K562 (cell line): ENCODE measurements at regions not wholly inside any gene's neighbourhood (a gene's known extent, or its start where the extent isn't known, plus 50 kb on each side); places are given as distances from the start of the nearest gene placed in this dataset.

ENCODE experiments used
- ATAC-seq: fragments of 200-7000 bp; cut with Tn5 transposase; 3 replicates; pipeline ENCODE4 v1.9.1; 2020; ENCODE audit warnings: moderate library complexity
- BruUV-seq: library from RNA; stranded (reverse); fragments of 400-500 nt; replicated peaks from 2 replicates; lab custom pipeline; 2021; lab: Mats Ljungman, UMichigan
- CTCF ChIA-PET: fragments of 300-600 bp; formaldehyde crosslinking; extraction: SDS; loops from one replicate; lab custom pipeline; 2021; ENCODE audit warnings: low intra/inter-chr PET ratio; lab: Yijun Ruan, JAX
- POLR2A ChIA-PET: fragments of 300-600, 350-650 bp; sonication (Branson Sonifier 250); formaldehyde crosslinking; extraction: SDS; loops from one replicate; lab custom pipeline; 2021; ENCODE audit warnings: antibody characterized with exemption, inconsistent platforms; lab: Yijun Ruan, JAX
- DNase-seq, 4 experiments: peaks; one replicate each; pipeline versions ENCODE4 v3.0.0 to v3.0.0-alpha.2; 2011 to 2018; ENCODE audit warnings: low spot score in 3 of 4, mixed read lengths in 3 of 4; ENCODE audit errors: extremely low read depth in 1 of 4
- FAIRE-seq: peaks from 2 replicates; lab custom pipeline; 2011; peaks lifted over from hg19 to GRCh38; lab: Jason Lieb, UNC
- H2AFZ ChIP-seq: 2 replicates; pipeline ENCODE4 v1.6.0; 2011; ENCODE audit warnings: low read depth, low read length, control low read depth, inconsistent platforms
- H3K27ac ChIP-seq: fragments of 200-600 bp; 3 replicates; pipeline ENCODE4 v1.8.0; 2011; ENCODE audit warnings: low read depth, mild to moderate bottlenecking, control low read depth, inconsistent platforms, low read length, moderate library complexity, mixed read lengths; ENCODE audit errors: extremely low read depth
- H3K27me3 ChIP-seq, 2 experiments: fragments of 300-600 bp in 1 of 2; 2 replicates in 1 of 2; 3 replicates in 1 of 2; pipeline versions ENCODE4 v1.6.0 to v1.8.0; 2011; ENCODE audit warnings: inconsistent platforms in 2 of 2, low read length in 2 of 2, mild to moderate bottlenecking in 1 of 2, mixed read lengths in 1 of 2, moderate library complexity in 1 of 2; ENCODE audit not compliant: control insufficient read depth in 2 of 2, insufficient read depth in 2 of 2
- H3K36me3 ChIP-seq: fragments of 300-600 bp; 3 replicates; pipeline ENCODE4 v1.8.0; 2011; ENCODE audit warnings: mild to moderate bottlenecking, low read length, inconsistent platforms; ENCODE audit not compliant: control insufficient read depth, insufficient read depth
- H3K4me1 ChIP-seq, 2 experiments: fragments of 200-600 bp in 1 of 2; replicated peaks in 1 of 2; 2 replicates in 1 of 2; 3 replicates in 1 of 2; pipeline versions ENCODE4 v1.5.1 to v1.8.0; 2011; ENCODE audit warnings: inconsistent platforms in 2 of 2, low read length in 2 of 2, mild to moderate bottlenecking in 1 of 2, mixed read lengths in 1 of 2, moderate library complexity in 1 of 2; ENCODE audit not compliant: control insufficient read depth in 2 of 2, insufficient read depth in 2 of 2
- H3K4me2 ChIP-seq: 2 replicates; pipeline ENCODE4 v1.6.1; 2011; ENCODE audit warnings: low read length, control low read depth, inconsistent platforms, mixed read lengths; ENCODE audit not compliant: insufficient read depth
- H3K4me3 ChIP-seq: fragments of 200-600 bp; sonication (generic), shearing (Covaris generic); 2 replicates; pipeline ENCODE4 v1.5.1; 2016; ENCODE audit warnings: control low read depth, inconsistent platforms
- H3K79me2 ChIP-seq: fragments of 200-600 bp; 3 replicates; pipeline ENCODE4 v1.8.0; 2011; ENCODE audit warnings: low read length, inconsistent platforms; ENCODE audit not compliant: control insufficient read depth, insufficient read depth
- H3K9ac ChIP-seq, 2 experiments: 2 replicates each; pipeline versions ENCODE4 v1.6.0 to v1.6.1; 2011; ENCODE audit warnings: low read depth in 2 of 2, low read length in 2 of 2, control low read depth in 1 of 2, inconsistent platforms in 1 of 2, mild to moderate bottlenecking in 1 of 2, mixed read lengths in 1 of 2; ENCODE audit not compliant: insufficient read depth in 1 of 2
- H3K9me1 ChIP-seq: one replicate; pipeline ENCODE4 v1.6.0; 2011; ENCODE audit warnings: inconsistent platforms, mild to moderate bottlenecking, low read length, moderate library complexity; ENCODE audit not compliant: control insufficient read depth, insufficient read depth
- H3K9me3 ChIP-seq: replicated peaks from 2 replicates; pipeline ENCODE4 v1.5.1; 2011; ENCODE audit warnings: low read depth, low read length, inconsistent platforms; ENCODE audit not compliant: control insufficient read depth, insufficient read depth
- H4K20me1 ChIP-seq: replicated peaks from 2 replicates; pipeline ENCODE4 v1.6.1; 2011; ENCODE audit warnings: low read length, inconsistent platforms, mixed read lengths; ENCODE audit not compliant: control insufficient read depth, insufficient read depth
- CEBPB ChIP-seq: fragments of 450-650 bp; IDR thresholded peaks from 2 replicates; pipeline ENCODE4 v1.6.1; 2016; ENCODE audit warnings: missing genetic modification characterization, missing compliant biosample characterization
- DMBX1 ChIP-seq: fragments of 250-450 bp; sonication (Bioruptor Pico); IDR thresholded peaks from 2 replicates; pipeline ENCODE4 v1.8.0; 2022; ENCODE audit warnings: inconsistent platforms, mild to moderate bottlenecking, moderate library complexity, borderline replicate concordance
- HNRNPK ChIP-seq: fragments of 200-400 bp; formaldehyde crosslinking; IDR thresholded peaks from one replicate; pipeline ENCODE4 v1.6.1; 2018; ENCODE audit warnings: mild to moderate bottlenecking, low read depth, low read length; ENCODE audit not compliant: poor library complexity, severe bottlenecking
- JUN ChIP-seq, 2 experiments: sonication (generic) in 1 of 2; formaldehyde crosslinking in 1 of 2; IDR thresholded peaks; 2 replicates each; pipeline versions ENCODE4 v1.6.1 to v1.8.0; 2012 to 2022; ENCODE audit warnings: borderline replicate concordance in 2 of 2, mild to moderate bottlenecking in 2 of 2, improper control_type of control experiment in 1 of 2, low read depth in 1 of 2, low read length in 1 of 2, missing genetic modification reagents in 1 of 2
- KLF13 ChIP-seq: fragments of 450-650 bp; IDR thresholded peaks from 2 replicates; pipeline ENCODE4 v1.6.1; 2016; ENCODE audit warnings: missing genetic modification characterization, low read depth, mild to moderate bottlenecking, missing compliant biosample characterization, moderate library complexity, borderline replicate concordance
- RBBP5 ChIP-seq: fragments of 200-600 bp; sonication (generic); IDR thresholded peaks from 2 replicates; pipeline ENCODE4 v1.6.1; 2012; ENCODE audit warnings: borderline replicate concordance, mild to moderate bottlenecking, low read length, control low read depth, inconsistent platforms; ENCODE audit not compliant: insufficient read depth, poor library complexity, severe bottlenecking
- SP2 ChIP-seq: IDR thresholded peaks from 2 replicates; pipeline ENCODE4 v1.6.1; 2011; ENCODE audit warnings: mild to moderate bottlenecking, low read depth, low read length, moderate library complexity; ENCODE audit not compliant: poor library complexity, severe bottlenecking; ENCODE audit errors: extremely low read depth
- ZNF77 ChIP-seq: fragments of 250-450 bp; sonication (Bioruptor Pico); IDR thresholded peaks from 2 replicates; pipeline ENCODE4 v1.5.0; 2020
- WGBS: fragments of 100-300 bp; shearing (Covaris generic); methylation state at CpG from one replicate; pipeline ENCODE4 v1.1.6; 2016; ENCODE audit warnings: low coverage, mixed read lengths; ENCODE audit not compliant: insufficient coverage; ENCODE audit errors: missing lambda C conversion rate; 5-methylcytosine and 5-hydroxymethylcytosine counted together
- in situ Hi-C: fragments of 300-500 bp; cut with MboI; formaldehyde crosslinking; loops from 4 replicates; pipeline ENCODE4 v1.15.0; 2018; ENCODE audit warnings: inconsistent platforms, mixed read lengths
- intact Hi-C: fragments of 100-400 bp; cut with micrococcal nuclease; formaldehyde crosslinking; loops from 2 replicates; pipeline ENCODE4 v1.14.2; 2022
- TF ChIP-seq, protein P1 (sequence below): fragments of 250-450 bp; sonication (Bioruptor Pico); IDR thresholded peaks from 2 replicates; pipeline ENCODE4 v1.8.0; 2021; ENCODE audit warnings: moderate library complexity, mild to moderate bottlenecking, inconsistent platforms
- TF ChIP-seq, protein P2 (sequence below): sonication (generic); formaldehyde crosslinking; IDR thresholded peaks from 2 replicates; pipeline ENCODE4 v1.8.1; 2023; ENCODE audit warnings: mild to moderate bottlenecking, missing genetic modification reagents
- TF ChIP-seq, protein P3 (sequence below): fragments of 450-650 bp; formaldehyde crosslinking; IDR thresholded peaks from 2 replicates; pipeline ENCODE4 v1.4.0; 2020; ENCODE audit warnings: mild to moderate bottlenecking, moderate library complexity

DNA sequence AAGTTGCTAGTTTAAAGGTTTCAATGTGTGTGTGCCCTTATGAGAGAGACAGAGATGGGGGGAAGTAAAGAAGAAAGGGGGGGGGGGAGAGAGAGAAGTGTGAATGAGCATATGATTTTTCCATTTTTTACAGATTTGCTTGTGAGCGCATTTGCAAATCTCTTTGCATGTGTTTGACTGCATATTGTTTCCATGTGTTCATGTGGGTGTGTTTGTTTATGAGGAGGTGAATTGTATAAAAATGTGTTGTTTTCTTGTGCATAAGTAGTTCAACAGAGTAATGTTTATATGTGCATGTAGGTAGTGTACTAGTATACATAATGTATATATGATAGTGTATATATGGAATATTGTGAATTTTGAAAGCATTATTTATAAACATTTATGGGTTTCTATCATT lies 205.9 kb upstream of the SPAG17 start:
- in situ Hi-C loops (no loop called here), intact Hi-C loops (no loop called here)
- Histone ChIP-seq H3K9me1 (no peaks in the 10 kb centered on the region), H3K9me3 (no peaks in the 10 kb centered on the region), H3K4me3 (no peak overlapping the region), H2AFZ (no peak overlapping the region), H3K27ac (no peak overlapping the region), H4K20me1 (no peaks in the 10 kb centered on the region), H3K79me2 (no peaks in the 10 kb centered on the region), H3K4me1 (no peaks in the 10 kb centered on the region), H3K27me3 (no peaks in the 10 kb centered on the region), H3K4me2 (no peak overlapping the region), H3K9ac (no peak overlapping the region), H3K36me3 (no peaks in the 10 kb centered on the region)
- TF ChIP-seq, protein P1, sequence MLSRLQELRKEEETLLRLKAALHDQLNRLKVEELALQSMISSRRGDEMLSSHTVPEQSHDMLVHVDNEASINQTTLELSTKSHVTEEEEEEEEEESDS (CRISPR knock-in tag): no peak
- TF ChIP-seq CEBPB (tag): no peak
- TF ChIP-seq HNRNPK: no peak
- TF ChIP-seq, protein P2, sequence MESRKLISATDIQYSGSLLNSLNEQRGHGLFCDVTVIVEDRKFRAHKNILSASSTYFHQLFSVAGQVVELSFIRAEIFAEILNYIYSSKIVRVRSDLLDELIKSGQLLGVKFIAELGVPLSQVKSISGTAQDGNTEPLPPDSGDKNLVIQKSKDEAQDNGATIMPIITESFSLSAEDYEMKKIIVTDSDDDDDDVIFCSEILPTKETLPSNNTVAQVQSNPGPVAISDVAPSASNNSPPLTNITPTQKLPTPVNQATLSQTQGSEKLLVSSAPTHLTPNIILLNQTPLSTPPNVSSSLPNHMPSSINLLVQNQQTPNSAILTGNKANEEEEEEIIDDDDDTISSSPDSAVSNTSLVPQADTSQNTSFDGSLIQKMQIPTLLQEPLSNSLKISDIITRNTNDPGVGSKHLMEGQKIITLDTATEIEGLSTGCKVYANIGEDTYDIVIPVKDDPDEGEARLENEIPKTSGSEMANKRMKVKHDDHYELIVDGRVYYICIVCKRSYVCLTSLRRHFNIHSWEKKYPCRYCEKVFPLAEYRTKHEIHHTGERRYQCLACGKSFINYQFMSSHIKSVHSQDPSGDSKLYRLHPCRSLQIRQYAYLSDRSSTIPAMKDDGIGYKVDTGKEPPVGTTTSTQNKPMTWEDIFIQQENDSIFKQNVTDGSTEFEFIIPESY (CRISPR knock-in tag): no peak
- TF ChIP-seq DMBX1 (CRISPR knock-in tag): no peak
- no peak for TF ChIP-seq JUN (IDR thresholded peaks at IDR 0.05; ENCODE audit: borderline replicate concordance, low read depth, low read length)
- no peak for TF ChIP-seq JUN (CRISPR knock-in tag; IDR thresholded peaks at IDR 0.05; ENCODE audit: borderline replicate concordance)
- TF ChIP-seq KLF13 (tag): no peak
- TF ChIP-seq RBBP5: no peak
- no peak for TF ChIP-seq ZNF77
- TF ChIP-seq, protein P3, sequence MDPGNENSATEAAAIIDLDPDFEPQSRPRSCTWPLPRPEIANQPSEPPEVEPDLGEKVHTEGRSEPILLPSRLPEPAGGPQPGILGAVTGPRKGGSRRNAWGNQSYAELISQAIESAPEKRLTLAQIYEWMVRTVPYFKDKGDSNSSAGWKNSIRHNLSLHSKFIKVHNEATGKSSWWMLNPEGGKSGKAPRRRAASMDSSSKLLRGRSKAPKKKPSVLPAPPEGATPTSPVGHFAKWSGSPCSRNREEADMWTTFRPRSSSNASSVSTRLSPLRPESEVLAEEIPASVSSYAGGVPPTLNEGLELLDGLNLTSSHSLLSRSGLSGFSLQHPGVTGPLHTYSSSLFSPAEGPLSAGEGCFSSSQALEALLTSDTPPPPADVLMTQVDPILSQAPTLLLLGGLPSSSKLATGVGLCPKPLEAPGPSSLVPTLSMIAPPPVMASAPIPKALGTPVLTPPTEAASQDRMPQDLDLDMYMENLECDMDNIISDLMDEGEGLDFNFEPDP: no peak
- TF ChIP-seq SP2: no peak
- ChIA-PET POLR2A (no interaction called here), CTCF (no interaction called here)
- 11% methylated on average over 1 of the region's 1 CpG for WGBS
- DNase-seq (no peak), ATAC-seq (no peak), FAIRE-seq (no peak)
- BruUV-seq: no TSS peak
